GM12878 (cell line): ENCODE measurements at regions not wholly inside any gene's neighbourhood (a gene's known extent, or its start where the extent isn't known, plus 50 kb on each side); places are given as distances from the start of the nearest gene placed in this dataset.

Source experiments
- ATAC-seq: fragments of 200-7000 bp; cut with Tn5 transposase; 3 replicates; pipeline ENCODE4 v1.9.1; 2020; ENCODE audit warnings: mild to moderate bottlenecking, moderate library complexity
- BruUV-seq: library from RNA; stranded (reverse); fragments of 400-500 nt; replicated peaks from 2 replicates; lab custom pipeline; 2021; lab: Mats Ljungman, UMichigan
- CTCF ChIA-PET: fragments of 300-600 bp; sonication (Branson Sonifier 250); formaldehyde crosslinking; extraction: SDS; loops from one replicate; lab custom pipeline; 2021; ENCODE audit warnings: inconsistent platforms; lab: Yijun Ruan, JAX
- POLR2A ChIA-PET: fragments of 350-600 bp; formaldehyde crosslinking; extraction: SDS; loops from one replicate; lab custom pipeline; 2021; ENCODE audit warnings: inconsistent platforms; lab: Charles Lee
- RAD21 ChIA-PET: fragments of 300-600 bp; sonication (Branson Sonifier 250); formaldehyde crosslinking; loops from one replicate; lab custom pipeline; 2023; ENCODE audit warnings: antibody characterized with exemption; ENCODE audit not compliant: unreplicated experiment; lab: Charles Lee
- SMC1A ChIA-PET: fragments of 300-600 bp; sonication (Branson Sonifier 250); formaldehyde crosslinking; loops from one replicate; lab custom pipeline; 2023; ENCODE audit not compliant: unreplicated experiment, uncharacterized antibody; lab: Charles Lee
- DNase-seq: peaks from one replicate; pipeline ENCODE4 v3.0.0-alpha.2; 2011; ENCODE audit warnings: low read depth, low spot score
- FAIRE-seq: peaks from 3 replicates; lab custom pipeline; 2011; peaks lifted over from hg19 to GRCh38; lab: Jason Lieb, UNC
- H2AFZ ChIP-seq: 2 replicates; pipeline ENCODE4 v1.6.0; 2011; ENCODE audit warnings: low read depth, low read length, control low read depth; ENCODE audit not compliant: control insufficient read depth
- H3K27ac ChIP-seq: 2 replicates; pipeline ENCODE4 v1.5.1; 2011; ENCODE audit warnings: control low read depth; ENCODE audit not compliant: control insufficient read depth, insufficient read depth
- H3K27me3 ChIP-seq, 2 experiments: replicated peaks in 1 of 2; 2 replicates each; pipeline versions ENCODE4 v1.6.0 to v1.6.1; 2011; ENCODE audit warnings: low read length in 1 of 2; ENCODE audit not compliant: control insufficient read depth in 2 of 2, insufficient read depth in 2 of 2
- H3K36me3 ChIP-seq, 2 experiments: 2 replicates each; pipeline ENCODE4 v1.5.1; 2011; ENCODE audit warnings: low read length in 1 of 2; ENCODE audit not compliant: control insufficient read depth in 2 of 2, insufficient read depth in 2 of 2
- H3K4me1 ChIP-seq: 2 replicates; pipeline ENCODE4 v1.6.1; 2011; ENCODE audit warnings: mild to moderate bottlenecking, low read length, moderate library complexity, mixed read lengths; ENCODE audit not compliant: control insufficient read depth, insufficient read depth
- H3K4me2 ChIP-seq: 2 replicates; pipeline ENCODE4 v1.6.0; 2011; ENCODE audit warnings: control low read depth; ENCODE audit not compliant: control insufficient read depth, insufficient read depth
- H3K4me3 ChIP-seq: fragments of 200-600 bp; sonication (generic); 2 replicates; pipeline ENCODE4 v1.5.1; 2016
- H3K79me2 ChIP-seq: 2 replicates; pipeline ENCODE4 v1.6.0; 2011; ENCODE audit warnings: low read length; ENCODE audit not compliant: control insufficient read depth, insufficient read depth
- H3K9ac ChIP-seq: 2 replicates; pipeline ENCODE4 v1.8.0; 2011; ENCODE audit warnings: low read length, control low read depth, mixed read lengths; ENCODE audit not compliant: control insufficient read depth, insufficient read depth
- H3K9me3 ChIP-seq: replicated peaks from 3 replicates; pipeline ENCODE4 v1.5.1; 2011; ENCODE audit warnings: mild to moderate bottlenecking, low read length; ENCODE audit not compliant: control insufficient read depth, insufficient read depth
- H4K20me1 ChIP-seq: 2 replicates; pipeline ENCODE4 v1.6.0; 2011; ENCODE audit not compliant: control insufficient read depth, insufficient read depth
- LARP7 ChIP-seq: fragments of 450-650 bp; IDR thresholded peaks from 2 replicates; pipeline ENCODE4 v1.6.1; 2017; ENCODE audit warnings: mild to moderate bottlenecking
- MEF2A ChIP-seq: IDR thresholded peaks from 2 replicates; pipeline ENCODE4 v1.6.1; 2011; ENCODE audit warnings: low read depth, mild to moderate bottlenecking, low read length, moderate library complexity; ENCODE audit not compliant: insufficient read depth
- NR2C1 ChIP-seq: fragments of 450-650 bp; IDR thresholded peaks from 2 replicates; pipeline ENCODE4 v1.6.1; 2017; ENCODE audit warnings: antibody characterized with exemption, mild to moderate bottlenecking, moderate library complexity
- NR2C2 ChIP-seq: IDR thresholded peaks from 2 replicates; pipeline ENCODE4 v1.6.1; 2011; ENCODE audit warnings: borderline replicate concordance, low read depth; ENCODE audit not compliant: control insufficient read depth, insufficient read length
- SREBF1 ChIP-seq: IDR thresholded peaks from 2 replicates; pipeline ENCODE4 v1.6.1; 2012; ENCODE audit warnings: mild to moderate bottlenecking, low read length
- SUPT20H ChIP-seq: IDR thresholded peaks from 2 replicates; pipeline ENCODE4 v1.6.1; 2011; ENCODE audit warnings: low read depth, mild to moderate bottlenecking, low read length, moderate library complexity, borderline replicate concordance; ENCODE audit not compliant: control insufficient read depth
- YY1 ChIP-seq: IDR thresholded peaks from 2 replicates; pipeline ENCODE4 v1.6.1; 2011; ENCODE audit warnings: low read depth, mild to moderate bottlenecking, low read length
- ZNF622 ChIP-seq: fragments of 450-650 bp; IDR thresholded peaks from 2 replicates; pipeline ENCODE4 v1.6.1; 2017; ENCODE audit warnings: mild to moderate bottlenecking, inconsistent platforms
- WGBS: methylation state at CpG from one replicate; pipeline ENCODE4 v1.1.6; 2016; ENCODE audit warnings: low lambda C conversion rate; ENCODE audit not compliant: insufficient replicate concordance, insufficient coverage; ENCODE audit errors: missing lambda C conversion rate; 5-methylcytosine and 5-hydroxymethylcytosine counted together
- in situ Hi-C: fragments of 300-500 bp; cut with MboI; formaldehyde crosslinking; loops from 9 replicates; pipeline ENCODE4 v1.14.3; 2018; ENCODE audit warnings: mixed read lengths
- intact Hi-C: fragments of 100-400 bp; cut with micrococcal nuclease; formaldehyde crosslinking; loops from one replicate; pipeline ENCODE4 v1.14.2; 2022; ENCODE audit not compliant: unreplicated experiment

GRCh38 chr2:176892676-176893226 is 319.8 kb upstream of the HNRNPA3 start:
- ATAC-seq (no peak; the same call in 2 of the 3 replicates), FAIRE-seq (no peak)
- H3K4me3 ChIP-seq = no peak overlapping the region
- RAD21 ChIA-PET = no interaction called here
- H3K36me3 ChIP-seq = no peaks in the 10 kb centered on the region
- H3K79me2 ChIP-seq = no peaks in the 10 kb centered on the region
- H4K20me1 ChIP-seq = no peaks in the 10 kb centered on the region
- 62% methylated on average over 2 of the region's 2 CpGs for WGBS
- POLR2A ChIA-PET = no interaction called here
- CTCF ChIA-PET = interaction anchor here (0.5 to 1.5 kb wide), 6 partner anchors 23 to 257 kb away, joined by 3 to 5 read pairs (median 3); no protein-coding TSS in a partner anchor
- intact Hi-C loops = no loop called here
- SMC1A ChIA-PET = interaction anchor here (0.9 to 2.4 kb wide), 7 partner anchors 11 to 179 kb away, joined by 3 to 6 read pairs (median 3); no protein-coding TSS in a partner anchor
- no peak overlapping the region for H2AFZ ChIP-seq
- TF ChIP-seq SREBF1 (no peak), SUPT20H (no peak), ZNF622 (no peak)
- TF ChIP-seq, all 136 proteins: peak for 0
- H3K27ac ChIP-seq = no peak overlapping the region
- H3K9ac ChIP-seq = no peak overlapping the region
- H3K27me3 ChIP-seq = no peaks in the 10 kb centered on the region
- no TSS peak for BruUV-seq
- in situ Hi-C loops = no loop called here
- no peak overlapping the region for H3K4me2 ChIP-seq
- H3K4me1 ChIP-seq = no peaks in the 10 kb centered on the region
- H3K9me3 ChIP-seq = no peaks in the 10 kb centered on the region
- no peak for DNase-seq

DNA sequence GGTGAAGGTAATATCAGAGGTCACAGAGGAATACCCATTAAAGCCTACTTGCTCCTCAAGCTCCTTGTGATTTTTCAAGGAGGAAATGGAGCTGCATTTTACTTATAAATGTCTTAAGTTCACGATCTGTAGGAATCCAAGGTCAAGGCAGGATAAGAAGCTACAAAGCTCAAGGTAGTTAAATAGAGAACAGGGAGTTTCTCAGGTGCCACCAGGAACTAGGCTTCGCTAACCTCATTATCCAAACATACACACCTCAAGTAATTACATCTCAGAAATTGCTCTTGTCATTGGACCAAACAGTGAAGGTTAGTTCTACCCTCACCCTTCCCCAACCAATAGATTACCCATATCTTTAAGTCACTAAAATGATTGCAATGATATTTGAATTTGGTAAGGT is 317.4 kb upstream of the HNRNPA3 start:
- Histone ChIP-seq H3K36me3 (no peaks in the 10 kb centered on the region), H3K4me3 (no peak overlapping the region), H3K79me2 (no peaks in the 10 kb centered on the region), H3K27ac (no peak overlapping the region), H4K20me1 (no peaks in the 10 kb centered on the region), H2AFZ (no peak overlapping the region; the same call in 1 of the 2 replicates), H3K9me3 (no peaks in the 10 kb centered on the region), H3K27me3 (no peaks in the 10 kb centered on the region), H3K9ac (no peak overlapping the region), H3K4me2 (no peak overlapping the region), H3K4me1 (no peaks in the 10 kb centered on the region)
- 53% methylated on average over 2 of the region's 2 CpGs for WGBS
- DNase-seq (no peak), ATAC-seq (no peak), FAIRE-seq (no peak)
- CTCF ChIA-PET = interaction anchor here (0.7 to 1.3 kb wide), 4 partner anchors 13 to 75 kb away, joined by 3 read pairs; no protein-coding TSS in a partner anchor
- TF ChIP-seq NR2C2 = no peak
- TF ChIP-seq MEF2A = no peak
- no peak for TF ChIP-seq LARP7
- TF ChIP-seq YY1 = no peak
- TF ChIP-seq NR2C1 = no peak
- no TSS peak for BruUV-seq
- RAD21 ChIA-PET = no interaction called here
- intact Hi-C loops (no loop called here), in situ Hi-C loops (no loop called here)
- SMC1A ChIA-PET = interaction anchor here (0.9 to 1.5 kb wide), 3 partner anchors 10 to 89 kb away, joined by 3 to 5 read pairs (median 3); no protein-coding TSS in a partner anchor
- POLR2A ChIA-PET = no interaction called here
